OCI-LY3 (cell line): ENCODE measurements at regions not wholly inside any gene's neighbourhood (a gene's known extent, or its start where the extent isn't known, plus 50 kb on each side); places are given as distances from the start of the nearest gene placed in this dataset.

Experiments
- H2AFZ ChIP-seq: fragments of 200-600, 300-600 bp; shearing (Covaris generic); 2 replicates; pipeline ENCODE4 v1.6.0; 2014; ENCODE audit warnings: antibody characterized with exemption, low read depth, low read length
- H3K27ac ChIP-seq: fragments of 200-600, 300-600 bp; sonication (generic); 2 replicates; pipeline ENCODE4 v1.5.1; 2014; ENCODE audit warnings: mild to moderate bottlenecking, low read length, moderate library complexity, mixed read lengths
- H3K27me3 ChIP-seq: fragments of 200-600, 300-600 bp; sonication (generic); 2 replicates; pipeline ENCODE4 v1.6.1; 2014; ENCODE audit warnings: low read depth, low read length, mixed read lengths
- H3K36me3 ChIP-seq: fragments of 200-600, 300-600 bp; sonication (generic); replicated peaks from 2 replicates; pipeline ENCODE3; 2014; ENCODE audit warnings: low read depth, low read length, mixed read lengths
- H3K4me1 ChIP-seq: fragments of 300-600, 200-600 bp; sonication (generic); 2 replicates; pipeline ENCODE4 v1.6.1; 2014; ENCODE audit warnings: low read length, mixed read lengths
- H3K4me2 ChIP-seq: fragments of 200-600, 300-600 bp; sonication (generic); 2 replicates; pipeline ENCODE4 v1.6.1; 2014; ENCODE audit warnings: low read length, mixed read lengths
- H3K4me3 ChIP-seq: fragments of 300-600, 200-600 bp; sonication (generic); 2 replicates; pipeline ENCODE4 v1.5.1; 2014; ENCODE audit warnings: antibody characterized with exemption, mild to moderate bottlenecking, low read length, moderate library complexity
- H3K79me2 ChIP-seq: fragments of 300-600, 200-600 bp; shearing (Covaris generic); 2 replicates; pipeline ENCODE4 v1.6.1; 2014; ENCODE audit warnings: mild to moderate bottlenecking, low read length, mixed read lengths
- H3K9ac ChIP-seq: fragments of 300-600, 200-600 bp; shearing (Covaris generic); 2 replicates; pipeline ENCODE4 v1.6.0; 2014; ENCODE audit warnings: mild to moderate bottlenecking, low read length, moderate library complexity
- H3K9me3 ChIP-seq: fragments of 200-600, 300-600 bp; shearing (Covaris generic); 2 replicates; pipeline ENCODE4 v1.6.1; 2014; ENCODE audit warnings: low read length, mixed read lengths; ENCODE audit not compliant: insufficient read depth
- H4K20me1 ChIP-seq: fragments of 200-600, 300-600 bp; sonication (generic); 2 replicates; pipeline ENCODE4 v1.6.1; 2016; ENCODE audit warnings: low read length, mixed read lengths; ENCODE audit not compliant: insufficient read depth
- EZH2phosphoT487 ChIP-seq: fragments of 200-600 bp; shearing (Covaris generic); IDR thresholded peaks from 2 replicates; pipeline ENCODE4 v1.6.1; 2018; ENCODE audit warnings: antibody characterized with exemption, mixed run types, low read depth
- TF ChIP-seq, protein P1 (sequence below): fragments of 200-600, 300-600 bp; sonication (generic); IDR thresholded peaks from 2 replicates; pipeline ENCODE4 v1.5.1; 2014; ENCODE audit warnings: antibody characterized with exemption, low read length, low read depth

DNA sequence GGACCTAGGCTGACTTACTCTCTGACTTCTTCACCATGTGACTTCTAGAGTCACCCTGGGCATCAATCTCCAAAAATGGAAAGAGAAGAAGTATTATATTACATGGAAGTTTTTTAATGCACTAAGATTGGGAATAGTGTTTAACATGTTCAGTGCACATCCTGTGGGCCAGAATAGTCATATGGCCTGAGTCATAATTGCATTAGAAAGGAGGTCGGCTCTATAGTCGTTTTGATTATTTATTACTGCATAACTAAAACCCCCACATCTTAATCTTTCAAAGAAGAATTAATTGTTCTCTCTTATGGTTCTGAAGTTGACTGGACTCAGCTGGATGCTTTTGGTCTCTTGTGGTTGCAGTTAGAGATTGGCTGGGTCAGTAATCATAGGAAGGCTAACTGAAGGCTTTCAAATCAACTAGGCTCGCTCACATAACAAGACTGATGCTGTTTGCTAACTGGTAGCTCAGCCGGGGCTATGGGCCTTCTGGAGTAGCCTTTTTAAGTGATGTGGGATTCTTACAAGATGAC lies 810.6 kb upstream of the ADGRL4 start:
- Histone ChIP-seq H3K27me3 (no peaks in the 10 kb centered on the region), H3K4me2 (no peak overlapping the region), H3K27ac (no peak overlapping the region), H3K4me1 (no peaks in the 10 kb centered on the region), H3K9ac (no peak overlapping the region), H2AFZ (no peak overlapping the region), H4K20me1 (no peaks in the 10 kb centered on the region), H3K36me3 (no peaks in the 10 kb centered on the region), H3K9me3 (no peaks in the 10 kb centered on the region), H3K4me3 (no peak overlapping the region), H3K79me2 (no peaks in the 10 kb centered on the region)
- TF ChIP-seq EZH2phosphoT487: no peak
- TF ChIP-seq, protein P1, sequence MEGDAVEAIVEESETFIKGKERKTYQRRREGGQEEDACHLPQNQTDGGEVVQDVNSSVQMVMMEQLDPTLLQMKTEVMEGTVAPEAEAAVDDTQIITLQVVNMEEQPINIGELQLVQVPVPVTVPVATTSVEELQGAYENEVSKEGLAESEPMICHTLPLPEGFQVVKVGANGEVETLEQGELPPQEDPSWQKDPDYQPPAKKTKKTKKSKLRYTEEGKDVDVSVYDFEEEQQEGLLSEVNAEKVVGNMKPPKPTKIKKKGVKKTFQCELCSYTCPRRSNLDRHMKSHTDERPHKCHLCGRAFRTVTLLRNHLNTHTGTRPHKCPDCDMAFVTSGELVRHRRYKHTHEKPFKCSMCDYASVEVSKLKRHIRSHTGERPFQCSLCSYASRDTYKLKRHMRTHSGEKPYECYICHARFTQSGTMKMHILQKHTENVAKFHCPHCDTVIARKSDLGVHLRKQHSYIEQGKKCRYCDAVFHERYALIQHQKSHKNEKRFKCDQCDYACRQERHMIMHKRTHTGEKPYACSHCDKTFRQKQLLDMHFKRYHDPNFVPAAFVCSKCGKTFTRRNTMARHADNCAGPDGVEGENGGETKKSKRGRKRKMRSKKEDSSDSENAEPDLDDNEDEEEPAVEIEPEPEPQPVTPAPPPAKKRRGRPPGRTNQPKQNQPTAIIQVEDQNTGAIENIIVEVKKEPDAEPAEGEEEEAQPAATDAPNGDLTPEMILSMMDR: no peak

DNA sequence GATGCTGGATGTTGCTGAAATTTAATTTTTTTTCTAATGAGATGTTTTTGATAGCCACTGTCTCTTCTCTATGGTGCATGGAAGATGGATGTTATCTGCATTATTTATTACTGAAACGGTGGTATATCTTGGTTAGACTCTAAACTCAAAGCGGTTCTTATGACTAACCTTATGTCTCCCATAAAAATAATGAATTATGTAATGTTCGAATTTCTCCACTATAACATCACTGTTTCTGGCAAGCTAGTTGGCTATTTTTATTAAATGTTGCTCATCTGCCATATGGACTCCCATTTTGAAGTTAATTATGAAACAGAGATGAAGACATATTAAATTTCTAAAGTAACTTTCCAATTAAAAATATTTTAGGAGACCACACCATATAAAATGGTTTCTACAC lies 808.6 kb upstream of the ADGRL4 start:
- no peaks in the 10 kb centered on the region for H3K36me3 ChIP-seq
- H3K79me2 ChIP-seq: no peaks in the 10 kb centered on the region
- H3K4me1 ChIP-seq: no peaks in the 10 kb centered on the region
- H4K20me1 ChIP-seq: no peaks in the 10 kb centered on the region
- H3K4me3 ChIP-seq: no peak overlapping the region
- H3K27ac ChIP-seq: no peak overlapping the region
- H2AFZ ChIP-seq: no peak overlapping the region
- TF ChIP-seq, protein P1: no peak
- TF ChIP-seq EZH2phosphoT487: no peak
- H3K9ac ChIP-seq: no peak overlapping the region
- H3K9me3 ChIP-seq: no peaks in the 10 kb centered on the region
- H3K27me3 ChIP-seq: no peaks in the 10 kb centered on the region
- no peak overlapping the region for H3K4me2 ChIP-seq

DNA sequence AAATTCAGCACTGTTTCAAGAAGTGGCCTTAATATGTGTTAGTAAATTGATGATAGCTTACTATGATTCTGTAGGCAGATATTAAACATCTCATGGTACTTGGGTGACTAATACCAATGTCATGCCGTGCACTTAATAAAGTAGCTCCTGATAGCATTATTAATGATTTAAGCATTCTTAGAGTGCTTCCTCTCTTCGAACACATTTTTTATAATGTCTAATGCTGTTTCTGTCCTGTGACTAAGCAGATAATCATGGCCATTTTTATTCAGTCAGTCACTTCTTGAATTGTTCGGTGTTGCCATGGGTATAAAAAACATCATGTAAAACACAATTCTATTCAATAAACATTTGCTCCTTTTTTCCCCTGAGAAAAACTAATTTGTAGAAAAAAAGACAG lies 804.6 kb upstream of the ADGRL4 start:
- Histone ChIP-seq H3K27ac (no peak overlapping the region), H3K9ac (no peak overlapping the region), H3K4me1 (no peaks in the 10 kb centered on the region), H3K36me3 (no peaks in the 10 kb centered on the region), H3K27me3 (no peaks in the 10 kb centered on the region), H3K4me3 (no peak overlapping the region), H3K9me3 (no peaks in the 10 kb centered on the region), H3K4me2 (no peak overlapping the region), H4K20me1 (no peaks in the 10 kb centered on the region), H3K79me2 (no peaks in the 10 kb centered on the region), H2AFZ (no peak overlapping the region)
- TF ChIP-seq, protein P1: no peak
- no peak for TF ChIP-seq EZH2phosphoT487

DNA sequence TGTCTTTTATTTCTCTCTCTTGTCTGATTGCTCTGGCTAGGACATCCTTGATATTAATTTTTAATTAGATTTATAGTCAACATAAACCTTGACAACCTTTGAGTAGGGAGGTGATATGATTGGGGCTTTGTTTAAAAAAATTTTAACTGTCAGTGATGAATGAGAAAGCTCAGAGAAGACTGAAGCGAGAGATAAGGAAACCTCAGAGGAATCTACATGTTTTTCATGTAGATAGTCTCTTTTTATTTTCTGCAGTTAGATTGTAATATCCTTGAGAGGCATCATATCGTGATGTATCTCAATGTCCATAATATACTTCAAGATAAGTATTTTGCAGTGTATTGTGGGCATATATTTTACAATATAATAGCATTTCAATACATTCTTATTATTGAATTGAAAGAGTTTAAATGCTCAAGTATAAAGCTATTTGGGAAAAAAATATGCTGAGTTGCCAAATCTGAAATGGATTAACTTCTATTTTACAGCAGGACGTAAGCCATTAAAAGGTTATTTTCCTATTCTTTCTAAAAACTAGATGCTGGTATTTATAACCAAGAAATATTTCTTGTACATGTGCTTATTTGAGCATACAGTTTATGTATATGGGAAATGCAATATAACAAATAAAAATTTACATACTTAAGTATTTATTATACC lies 802.4 kb upstream of the ADGRL4 start:
- Histone ChIP-seq H3K4me2 (no peak overlapping the region), H3K79me2 (no peaks in the 10 kb centered on the region), H3K36me3 (no peaks in the 10 kb centered on the region), H2AFZ (no peak overlapping the region), H3K27ac (no peak overlapping the region), H3K4me3 (no peak overlapping the region), H3K9me3 (no peaks in the 10 kb centered on the region), H3K4me1 (no peaks in the 10 kb centered on the region), H3K9ac (no peak overlapping the region), H4K20me1 (no peaks in the 10 kb centered on the region), H3K27me3 (no peaks in the 10 kb centered on the region)
- TF ChIP-seq, protein P1: no peak
- no peak for TF ChIP-seq EZH2phosphoT487
